ENCODE measurements at regions not wholly inside any gene's neighbourhood (a gene's known extent, or its start where the extent isn't known, plus 50 kb on each side); places are given as distances from the start of the nearest gene placed in this dataset.
A peak's percentile ranks its signal among the peaks of the same experiment; 100 is the strongest.

- Histone ChIP-seq H3K9me3 (no peaks in the 10 kb centered on the region), H3K36me3 (no peaks in the 10 kb centered on the region), H3K27ac (peak overlapping the region in 1 of 4 donors; percentile 19), H3K4me3 (no peak overlapping the region), H3K4me1 (no peaks in the 10 kb centered on the region), H3K27me3 (peaks cover 11% of the 10 kb centered on the region)
- TF ChIP-seq POLR2A (IDR thresholded peaks at IDR 0.05) = no peak
- no peak for TF ChIP-seq EP300 (IDR thresholded peaks at IDR 0.05)
- no peak for TF ChIP-seq POLR2AphosphoS5 (IDR thresholded peaks at IDR 0.05)
- no peak for TF ChIP-seq CTCF (IDR thresholded peaks at IDR 0.05)
- ATAC-seq = no peak
- WGBS, 2 donors (ENCODE audit: low coverage in 1 of 2) = 43 to 45% methylated on average over 3 of the region's 3 CpGs
These were observed 1088.6 kb downstream of the TUSC7 start for GRCh38 chr3:117798221-117798620.

- H3K27me3 ChIP-seq = peaks cover 11% of the 10 kb centered on the region
- no peaks in the 10 kb centered on the region for H3K9me3 ChIP-seq
- no peak for TF ChIP-seq POLR2AphosphoS5 (IDR thresholded peaks at IDR 0.05)
- no peak for TF ChIP-seq CTCF (IDR thresholded peaks at IDR 0.05)
- TF ChIP-seq EP300 (IDR thresholded peaks at IDR 0.05) = no peak
- no peak for TF ChIP-seq POLR2A (IDR thresholded peaks at IDR 0.05)
- no peak overlapping the region for H3K4me3 ChIP-seq
- 35 to 58% methylated on average over 2 to 5 of the region's 6 CpGs for WGBS, 2 donors (ENCODE audit: low coverage in 1 of 2)
- H3K36me3 ChIP-seq = no peaks in the 10 kb centered on the region
- peak overlapping the region in 1 of 4 donors; percentile 19 for H3K27ac ChIP-seq
- ATAC-seq = peak; percentile 49
- H3K4me1 ChIP-seq = no peaks in the 10 kb centered on the region
These were observed 1089.3 kb downstream of the TUSC7 start for GRCh38 chr3:117798687-117799386.

- whole genome bisulfite sequencing, 2 donors (ENCODE audit: low coverage in 1 of 2) = 49 to 75% methylated on average over 2 of the region's 2 CpGs
- H3K4me1 ChIP-seq = no peaks in the 10 kb centered on the region
- H3K27me3 ChIP-seq = peaks cover 11% of the 10 kb centered on the region
- no peak overlapping the region for H3K4me3 ChIP-seq
- H3K36me3 ChIP-seq = no peaks in the 10 kb centered on the region
- no peak for TF ChIP-seq EP300 (IDR thresholded peaks at IDR 0.05)
- TF ChIP-seq CTCF (IDR thresholded peaks at IDR 0.05) = no peak
- TF ChIP-seq POLR2A (IDR thresholded peaks at IDR 0.05) = no peak
- TF ChIP-seq POLR2AphosphoS5 (IDR thresholded peaks at IDR 0.05) = no peak
- H3K9me3 ChIP-seq = no peaks in the 10 kb centered on the region
- ATAC-seq = peak; percentile 52
- H3K27ac ChIP-seq = peak overlapping the region in 1 of 4 donors; percentile 19
These were observed 1089.8 kb downstream of the TUSC7 start for GRCh38 chr3:117799387-117799735.

- H3K27ac ChIP-seq = no peak overlapping the region
These were observed 1092.3 kb downstream of the TUSC7 start for GRCh38 chr3:117801912-117802239.

More at GRCh38 chr3:117801912-117802239, 1092.3 kb downstream of the TUSC7 start:
- TF ChIP-seq POLR2AphosphoS5 (IDR thresholded peaks at IDR 0.05) (no peak), POLR2A (IDR thresholded peaks at IDR 0.05) (no peak), EP300 (IDR thresholded peaks at IDR 0.05) (no peak), CTCF (IDR thresholded peaks at IDR 0.05) (no peak)
- 8 to 42% methylated on average over 2 of the region's 2 CpGs for WGBS, 2 donors (ENCODE audit: low coverage in 1 of 2)
- Histone ChIP-seq H3K4me3 (no peak overlapping the region), H3K4me1 (no peaks in the 10 kb centered on the region), H3K9me3 (no peaks in the 10 kb centered on the region), H3K36me3 (no peaks in the 10 kb centered on the region), H3K27me3 (no peaks in the 10 kb centered on the region)
- no peak for ATAC-seq
